GM23338 (cell line): ENCODE measurements at regions not wholly inside any gene's neighbourhood (a gene's known extent, or its start where the extent isn't known, plus 50 kb on each side); places are given as distances from the start of the nearest gene placed in this dataset.

Experiments
- ATAC-seq: fragments of 200-7000 bp; cut with Tn5 transposase; 3 replicates; pipeline ENCODE4 v1.9.1; 2020
- DNase-seq: peaks from one replicate; pipeline ENCODE4 v3.0.0-alpha.2; 2015; ENCODE audit warnings: low spot score
- H2AFZ ChIP-seq: fragments of 200-600 bp; sonication (generic); 2 replicates; pipeline ENCODE4 v1.8.0; 2016; ENCODE audit warnings: antibody characterized with exemption, mild to moderate bottlenecking, moderate library complexity
- H3F3A ChIP-seq: fragments of 200-600 bp; sonication (generic); replicated peaks from 2 replicates; pipeline ENCODE4 v1.8.0; 2017; ENCODE audit warnings: antibody characterized with exemption, mixed run types, low read depth
- H3K27ac ChIP-seq: fragments of 200-600 bp; sonication (generic); 2 replicates; pipeline ENCODE4 v1.6.1; 2016; ENCODE audit warnings: low read depth
- H3K27me3 ChIP-seq: fragments of 200-600 bp; sonication (generic); 2 replicates; pipeline ENCODE4 v1.8.0; 2016; ENCODE audit warnings: mild to moderate bottlenecking, mixed run types, moderate library complexity; ENCODE audit not compliant: insufficient read depth
- H3K36me3 ChIP-seq: fragments of 200-600 bp; sonication (generic); 2 replicates; pipeline ENCODE4 v1.8.0; 2016; ENCODE audit warnings: mild to moderate bottlenecking; ENCODE audit not compliant: insufficient read depth
- H3K4me1 ChIP-seq: fragments of 200-600 bp; sonication (generic); 2 replicates; pipeline ENCODE4 v1.8.0; 2016; ENCODE audit warnings: mild to moderate bottlenecking, moderate library complexity; ENCODE audit not compliant: insufficient read depth
- H3K4me2 ChIP-seq: fragments of 200-600 bp; sonication (generic); 2 replicates; pipeline ENCODE4 v1.7.1; 2017; ENCODE audit warnings: mixed run types
- H3K4me3 ChIP-seq: fragments of 200-600 bp; sonication (generic); 2 replicates; pipeline ENCODE4 v1.6.1; 2016; ENCODE audit warnings: mixed run types
- H3K79me2 ChIP-seq: fragments of 200-600 bp; sonication (generic); replicated peaks from 2 replicates; pipeline ENCODE4 v1.8.0; 2017; ENCODE audit warnings: mild to moderate bottlenecking; ENCODE audit not compliant: insufficient read depth
- H3K9me2 ChIP-seq: fragments of 200-600 bp; sonication (generic); 2 replicates; pipeline ENCODE4 v1.8.0; 2017; ENCODE audit not compliant: insufficient read depth
- H4K20me1 ChIP-seq: fragments of 200-600 bp; sonication (generic); replicated peaks from 2 replicates; pipeline ENCODE4 v1.8.0; 2017; ENCODE audit warnings: mild to moderate bottlenecking; ENCODE audit not compliant: insufficient read depth
- H3K27ac Mint-ChIP-seq: 2 replicates; pipeline ENCODE4 v1.8.0; 2020; ENCODE audit warnings: inconsistent platforms, mild to moderate bottlenecking, moderate library complexity, mixed read lengths
- H3K27me3 Mint-ChIP-seq: 3 replicates; pipeline ENCODE4 v1.8.0; 2022; ENCODE audit warnings: low read depth, mild to moderate bottlenecking, moderate library complexity, mixed read lengths, inconsistent platforms; ENCODE audit not compliant: insufficient read depth, poor library complexity
- H3K36me3 Mint-ChIP-seq: 3 replicates; pipeline ENCODE4 v1.8.0; 2021; ENCODE audit warnings: low read depth, mild to moderate bottlenecking, inconsistent platforms, moderate library complexity, mixed read lengths
- H3K4me1 Mint-ChIP-seq: 3 replicates; pipeline ENCODE4 v1.8.0; 2020; ENCODE audit warnings: mild to moderate bottlenecking, inconsistent platforms, mixed read lengths
- H3K4me3 Mint-ChIP-seq: 3 replicates; pipeline ENCODE4 v1.8.0; 2021; ENCODE audit warnings: moderate library complexity, mild to moderate bottlenecking, inconsistent platforms, mixed read lengths
- H3K9me3 Mint-ChIP-seq: 3 replicates; pipeline ENCODE4 v1.8.0; 2020; ENCODE audit warnings: moderate library complexity, mild to moderate bottlenecking, inconsistent platforms, mixed read lengths
- CREB1 ChIP-seq: fragments of 250-450 bp; sonication (Bioruptor Pico); IDR thresholded peaks from 2 replicates; pipeline ENCODE4 v1.5.0; 2020; ENCODE audit warnings: low read depth, mild to moderate bottlenecking, moderate library complexity
- CTCF ChIP-seq, 2 experiments: fragments of 200-600 bp in 1 of 2; sonication (generic) in 1 of 2; conservative IDR thresholded peaks; 2 replicates each; pipeline versions ENCODE4 v1.5.1 to v1.6.1; 2016 to 2017; ENCODE audit warnings: antibody characterized with exemption in 2 of 2, low read depth in 2 of 2, mild to moderate bottlenecking in 2 of 2, moderate library complexity in 1 of 2
- ETS1 ChIP-seq: IDR thresholded peaks from 2 replicates; pipeline ENCODE4 v1.6.1; 2016; ENCODE audit warnings: antibody characterized with exemption
- EZH2 ChIP-seq: fragments of 200-600 bp; sonication (generic); IDR thresholded peaks from one replicate; pipeline ENCODE4 v1.8.0; 2017; ENCODE audit warnings: antibody characterized with exemption, mild to moderate bottlenecking, low read depth; ENCODE audit not compliant: unreplicated experiment
- EZH2phosphoT487 ChIP-seq: fragments of 200-600 bp; sonication (generic); IDR thresholded peaks from one replicate; pipeline ENCODE4 v1.8.1; 2018; ENCODE audit warnings: antibody characterized with exemption; ENCODE audit not compliant: unreplicated experiment
- JUNB ChIP-seq: IDR thresholded peaks from one replicate; pipeline ENCODE4 v1.6.1; 2016; ENCODE audit warnings: antibody characterized with exemption; ENCODE audit not compliant: unreplicated experiment
- NANOG ChIP-seq: IDR thresholded peaks from 2 replicates; pipeline ENCODE4 v1.6.1; 2016; ENCODE audit warnings: antibody characterized with exemption, borderline replicate concordance
- POLR2AphosphoS5 ChIP-seq: IDR thresholded peaks from 2 replicates; pipeline ENCODE4 v1.6.1; 2016; ENCODE audit warnings: antibody characterized with exemption, low read depth
- REST ChIP-seq: IDR thresholded peaks from one replicate; pipeline ENCODE4 v1.6.1; 2018; ENCODE audit warnings: antibody characterized with exemption; ENCODE audit not compliant: unreplicated experiment
- STAT1 ChIP-seq: IDR thresholded peaks from one replicate; pipeline ENCODE4 v1.6.1; 2016; ENCODE audit warnings: antibody characterized with exemption; ENCODE audit not compliant: unreplicated experiment
- ZNF114 ChIP-seq: fragments of 250-450 bp; sonication (Bioruptor Pico); IDR thresholded peaks from 2 replicates; pipeline ENCODE4 v1.5.0; 2020; ENCODE audit warnings: mild to moderate bottlenecking, moderate library complexity
- ZNF331 ChIP-seq: fragments of 250-450 bp; sonication (Bioruptor Pico); IDR thresholded peaks from 2 replicates; pipeline ENCODE4 v1.5.0; 2020; ENCODE audit warnings: low read depth, mild to moderate bottlenecking, moderate library complexity
- ZNF462 ChIP-seq: fragments of 250-450 bp; sonication (Bioruptor Pico); IDR thresholded peaks from 2 replicates; pipeline ENCODE4 v1.5.0; 2020; ENCODE audit warnings: mild to moderate bottlenecking, moderate library complexity

- Histone ChIP-seq H4K20me1 (no peaks in the 10 kb centered on the region), H3K36me3 (no peaks in the 10 kb centered on the region), H3K27ac (no peak overlapping the region), H3K9me2 (no peaks in the 10 kb centered on the region), H3K4me3 (no peak overlapping the region), H3K4me2 (no peak overlapping the region), H3K4me1 (no peaks in the 10 kb centered on the region), H2AFZ (no peak overlapping the region), H3K79me2 (no peaks in the 10 kb centered on the region), H3K27me3 (no peaks in the 10 kb centered on the region), H3F3A (no peaks in the 10 kb centered on the region)
- Mint-ChIP-seq H3K27me3 (no peaks in the 10 kb centered on the region), H3K9me3 (peaks cover 34% of the 10 kb centered on the region), H3K27ac (no peak overlapping the region), H3K4me1 (no peaks in the 10 kb centered on the region), H3K36me3 (peaks cover 18% of the 10 kb centered on the region), H3K4me3 (no peak overlapping the region)
- ATAC-seq = no peak
- DNase-seq = no peak
- TF ChIP-seq ZNF462 (CRISPR knock-in tag) (no peak), NANOG (no peak), STAT1 (no peak), CREB1 (CRISPR knock-in tag) (no peak), ETS1 (no peak), CTCF (conservative IDR thresholded peaks at IDR 0.05; ENCODE audit: low read depth in 2 of 2) (no peak), POLR2AphosphoS5 (no peak), REST (no peak), EZH2 (no peak), ZNF114 (CRISPR knock-in tag) (no peak), ZNF331 (CRISPR knock-in tag) (no peak), JUNB (no peak), EZH2phosphoT487 (no peak)
Observed at GRCh38 chr6:9554806-9555205, 860.1 kb downstream of the TFAP2A start.
